OCI-LY1 (cell line): ENCODE measurements at regions not wholly inside any gene's neighbourhood (a gene's known extent, or its start where the extent isn't known, plus 50 kb on each side); places are given as distances from the start of the nearest gene placed in this dataset.

Experiments used
- H2AFZ ChIP-seq: fragments of 200-600 bp; sonication (generic), shearing (Covaris generic); 2 replicates; pipeline ENCODE4 v1.6.0; 2014; ENCODE audit warnings: antibody characterized with exemption, mild to moderate bottlenecking, low read length
- H3F3A ChIP-seq: fragments of 200-600 bp; sonication (generic), shearing (Covaris generic); 2 replicates; pipeline ENCODE4 v1.6.0; 2014; ENCODE audit warnings: mild to moderate bottlenecking, antibody characterized with exemption, low read length, moderate library complexity; ENCODE audit not compliant: insufficient read depth
- H3K27ac ChIP-seq: fragments of 200-600 bp; sonication (generic); 2 replicates; pipeline ENCODE4 v1.5.1; 2014; ENCODE audit warnings: low read length, mixed run types, mild to moderate bottlenecking, low read depth; ENCODE audit not compliant: poor library complexity, severe bottlenecking
- H3K27me3 ChIP-seq: fragments of 200-600 bp; sonication (generic); 2 replicates; pipeline ENCODE4 v1.6.0; 2014; ENCODE audit warnings: antibody characterized with exemption, mild to moderate bottlenecking, low read length, moderate library complexity; ENCODE audit not compliant: insufficient read depth
- H3K36me3 ChIP-seq: fragments of 200-600 bp; sonication (generic); 2 replicates; pipeline ENCODE4 v1.6.1; 2014; ENCODE audit warnings: mild to moderate bottlenecking, antibody characterized with exemption, low read length, moderate library complexity, mixed read lengths; ENCODE audit not compliant: insufficient read depth
- H3K4me1 ChIP-seq: fragments of 200-600 bp; sonication (generic); 2 replicates; pipeline ENCODE4 v1.5.1; 2014; ENCODE audit warnings: mild to moderate bottlenecking, low read length, moderate library complexity; ENCODE audit not compliant: insufficient read depth, severe bottlenecking
- H3K4me2 ChIP-seq: fragments of 200-600 bp; sonication (generic), shearing (Covaris generic); 2 replicates; pipeline ENCODE4 v1.6.1; 2014; ENCODE audit warnings: low read length
- H3K4me3 ChIP-seq: fragments of 200-600 bp; sonication (generic); 2 replicates; pipeline ENCODE4 v1.5.1; 2014; ENCODE audit warnings: low read length, low read depth, mild to moderate bottlenecking, mixed read lengths; ENCODE audit not compliant: poor library complexity, severe bottlenecking
- H3K79me2 ChIP-seq: fragments of 200-600 bp; shearing (Covaris generic); 2 replicates; pipeline ENCODE4 v1.6.1; 2016; ENCODE audit warnings: mixed run types, low read length, mixed read lengths; ENCODE audit not compliant: insufficient read depth
- H3K9ac ChIP-seq: fragments of 200-600 bp; sonication (generic), shearing (Covaris generic); 2 replicates; pipeline ENCODE4 v1.6.1; 2014; ENCODE audit warnings: mild to moderate bottlenecking, low read length, mixed read lengths
- H3K9me2 ChIP-seq: fragments of 200-600 bp; sonication (generic), shearing (Covaris generic); 2 replicates; pipeline ENCODE4 v1.6.1; 2014; ENCODE audit warnings: low read depth, mild to moderate bottlenecking, low read length, mixed read lengths
- H3K9me3 ChIP-seq: fragments of 200-600 bp; shearing (Covaris generic); 2 replicates; pipeline ENCODE4 v1.6.1; 2014; ENCODE audit warnings: low read length, mixed read lengths
- H4K20me1 ChIP-seq: fragments of 200-600 bp; sonication (generic), shearing (Covaris generic); 2 replicates; pipeline ENCODE4 v1.6.0; 2016; ENCODE audit warnings: mild to moderate bottlenecking, low read length; ENCODE audit not compliant: insufficient read depth
- CTCF ChIP-seq: fragments of 200-600 bp; sonication (generic), shearing (Covaris generic); IDR thresholded peaks from 2 replicates; pipeline ENCODE4 v1.5.1; 2017; ENCODE audit warnings: mild to moderate bottlenecking, antibody characterized with exemption, low read length, moderate library complexity, mixed read lengths
- EZH2 ChIP-seq: fragments of 200-600 bp; sonication (generic), shearing (Covaris generic); IDR thresholded peaks from 2 replicates; pipeline ENCODE4 v1.8.0; 2017; ENCODE audit warnings: borderline replicate concordance, mixed run types, mild to moderate bottlenecking, antibody characterized with exemption, low read length, moderate library complexity, mixed read lengths

- Histone ChIP-seq H3K9me2 (no peaks in the 10 kb centered on the region), H3K27me3 (peaks cover 19% of the 10 kb centered on the region; the same call in 1 of the 2 replicates), H3F3A (no peaks in the 10 kb centered on the region), H3K4me2 (no peak overlapping the region), H4K20me1 (no peaks in the 10 kb centered on the region), H3K79me2 (no peaks in the 10 kb centered on the region), H3K36me3 (no peaks in the 10 kb centered on the region), H3K27ac (no peak overlapping the region), H3K9ac (no peak overlapping the region), H2AFZ (no peak overlapping the region), H3K4me1 (no peaks in the 10 kb centered on the region), H3K9me3 (no peaks in the 10 kb centered on the region), H3K4me3 (no peak overlapping the region)
- TF ChIP-seq CTCF = no peak
- no peak for TF ChIP-seq EZH2
These were observed 143.4 kb downstream of the CTTN start for GRCh38 chr11:70541699-70542098.

GRCh38 chr11:70542406-70542805, 144.1 kb downstream of the CTTN start:
- Histone ChIP-seq H3K4me2 (no peak overlapping the region), H3K4me1 (no peaks in the 10 kb centered on the region), H2AFZ (no peak overlapping the region), H3K9me2 (no peaks in the 10 kb centered on the region), H3K79me2 (no peaks in the 10 kb centered on the region), H3F3A (no peaks in the 10 kb centered on the region), H3K9me3 (no peaks in the 10 kb centered on the region), H3K27ac (no peak overlapping the region), H4K20me1 (no peaks in the 10 kb centered on the region), H3K9ac (no peak overlapping the region), H3K36me3 (no peaks in the 10 kb centered on the region), H3K4me3 (no peak overlapping the region), H3K27me3 (peaks cover 23% of the 10 kb centered on the region; the same call in 1 of the 2 replicates)
- TF ChIP-seq EZH2 (no peak), CTCF (no peak)

- Histone ChIP-seq H3K9ac (no peak overlapping the region), H3K9me3 (no peaks in the 10 kb centered on the region), H3K27ac (no peak overlapping the region), H2AFZ (no peak overlapping the region), H3K79me2 (no peaks in the 10 kb centered on the region), H3K27me3 (peaks cover 23% of the 10 kb centered on the region; the same call in 1 of the 2 replicates), H3K4me3 (no peak overlapping the region), H3K4me1 (no peaks in the 10 kb centered on the region), H3F3A (no peaks in the 10 kb centered on the region), H4K20me1 (no peaks in the 10 kb centered on the region), H3K9me2 (no peaks in the 10 kb centered on the region), H3K4me2 (no peak overlapping the region), H3K36me3 (no peaks in the 10 kb centered on the region)
- TF ChIP-seq EZH2 = no peak
- no peak for TF ChIP-seq CTCF
These were observed 144.5 kb downstream of the CTTN start for GRCh38 chr11:70542811-70543210.
